ENCODE measurements at regions not wholly inside any gene's neighbourhood (a gene's known extent, or its start where the extent isn't known, plus 50 kb on each side); places are given as distances from the start of the nearest gene placed in this dataset.

GRCh38 chr7:131072505-131073091, 255.1 kb upstream of the MKLN1 start:
- TSS peak; percentile 96 for BruUV-seq (replicated peaks)
- intact Hi-C loops (cut with micrococcal nuclease; ENCODE audit: unreplicated experiment): loop anchor here (5.0 kb wide), 1 partner anchor 35 kb away; no protein-coding TSS in a partner anchor
- TF ChIP-seq EZH2 (IDR thresholded peaks at IDR 0.05; ENCODE audit: borderline replicate concordance, low read depth, low read length, poor library complexity, severe bottlenecking) (no peak), CTCF (conservative IDR thresholded peaks at IDR 0.05; ENCODE audit: low read depth, low read length) (no peak)
- Histone ChIP-seq H3K9me3 (ENCODE audit: low read depth, low read length, poor library complexity, severe bottlenecking) (no peaks in the 10 kb centered on the region), H3K4me1 (ENCODE audit: insufficient read depth, low read length, poor library complexity, severe bottlenecking) (peaks cover 50% of the 10 kb centered on the region), H3K27ac (ENCODE audit: low read depth, low read length, poor library complexity, severe bottlenecking) (peak overlapping the region; percentile 78), H3K36me3 (ENCODE audit: insufficient read depth, low read length, poor library complexity, severe bottlenecking) (peaks cover 8% of the 10 kb centered on the region), H3K4me3 (ENCODE audit: low read depth, low read length, poor library complexity, severe bottlenecking) (peak overlapping the region; percentile 35), H3K27me3 (replicated peaks; ENCODE audit: insufficient read depth, low read depth, low read length, poor library complexity) (no peaks in the 10 kb centered on the region)
- peak; percentile 85 for DNase-seq (ENCODE audit: low spot score)
- POLR2A ChIA-PET (ENCODE audit: low non-redundant PET): interaction anchor here (0.6 kb wide), 2 partner anchors 42 to 365 kb away, joined by 3 read pairs; no protein-coding TSS in a partner anchor
- CTCF ChIA-PET: no interaction called here

- POLR2A ChIA-PET (ENCODE audit: low non-redundant PET): no interaction called here
- H3K9me3 ChIP-seq (ENCODE audit: low read depth, low read length, poor library complexity, severe bottlenecking): no peaks in the 10 kb centered on the region
- H3K36me3 ChIP-seq (ENCODE audit: insufficient read depth, low read length, poor library complexity, severe bottlenecking): peaks cover 8% of the 10 kb centered on the region
- H3K4me1 ChIP-seq (ENCODE audit: insufficient read depth, low read length, poor library complexity, severe bottlenecking): peaks cover 39% of the 10 kb centered on the region
- CTCF ChIA-PET: no interaction called here
- no peaks in the 10 kb centered on the region for H3K27me3 ChIP-seq (replicated peaks; ENCODE audit: insufficient read depth, low read depth, low read length, poor library complexity)
- TF ChIP-seq EZH2 (IDR thresholded peaks at IDR 0.05; ENCODE audit: borderline replicate concordance, low read depth, low read length, poor library complexity, severe bottlenecking) (no peak), CTCF (conservative IDR thresholded peaks at IDR 0.05; ENCODE audit: low read depth, low read length) (no peak)
- intact Hi-C loops (cut with micrococcal nuclease; ENCODE audit: unreplicated experiment): loop anchor here (5.0 kb wide), 1 partner anchor 33 kb away; no protein-coding TSS in a partner anchor
- no TSS peak for BruUV-seq (replicated peaks)
- no peak for DNase-seq (ENCODE audit: low spot score)
- H3K27ac ChIP-seq (ENCODE audit: low read depth, low read length, poor library complexity, severe bottlenecking): no peak overlapping the region
- H3K4me3 ChIP-seq (ENCODE audit: low read depth, low read length, poor library complexity, severe bottlenecking): no peak overlapping the region
Observed at GRCh38 chr7:131074043-131074442, 253.6 kb upstream of the MKLN1 start.

- Histone ChIP-seq H3K36me3 (ENCODE audit: insufficient read depth, low read length, poor library complexity, severe bottlenecking) (peaks cover 8% of the 10 kb centered on the region), H3K9me3 (ENCODE audit: low read depth, low read length, poor library complexity, severe bottlenecking) (no peaks in the 10 kb centered on the region), H3K27ac (ENCODE audit: low read depth, low read length, poor library complexity, severe bottlenecking) (peak overlapping the region; percentile 48), H3K27me3 (replicated peaks; ENCODE audit: insufficient read depth, low read depth, low read length, poor library complexity) (no peaks in the 10 kb centered on the region), H3K4me1 (ENCODE audit: insufficient read depth, low read length, poor library complexity, severe bottlenecking) (peaks cover 37% of the 10 kb centered on the region), H3K4me3 (ENCODE audit: low read depth, low read length, poor library complexity, severe bottlenecking) (no peak overlapping the region)
- no peak for DNase-seq (ENCODE audit: low spot score)
- ChIA-PET POLR2A (ENCODE audit: low non-redundant PET) (no interaction called here), CTCF (no interaction called here)
- intact Hi-C loops (cut with micrococcal nuclease; ENCODE audit: unreplicated experiment): loop anchor here (5.0 kb wide), 1 partner anchor 33 kb away; no protein-coding TSS in a partner anchor
- TF ChIP-seq CTCF (conservative IDR thresholded peaks at IDR 0.05; ENCODE audit: low read depth, low read length): no peak
- TF ChIP-seq EZH2 (IDR thresholded peaks at IDR 0.05; ENCODE audit: borderline replicate concordance, low read depth, low read length, poor library complexity, severe bottlenecking): no peak
- BruUV-seq (replicated peaks): no TSS peak
Observed at GRCh38 chr7:131074585-131074984, 253.1 kb upstream of the MKLN1 start.

Data from A673 (cell line).